GM18498 (cell line): ENCODE measurements at regions not wholly inside any gene's neighbourhood (a gene's known extent, or its start where the extent isn't known, plus 50 kb on each side); places are given as distances from the start of the nearest gene placed in this dataset.
A peak's percentile ranks its signal among the peaks of the same experiment; 100 is the strongest.

Experiments used
- ATAC-seq: cut with Tn5 transposase; IDR thresholded peaks from one replicate; pipeline ENCODE4 v1.9.1; 2021; ENCODE audit warnings: mild to moderate bottlenecking, moderate library complexity; ENCODE audit not compliant: unreplicated experiment

DNA sequence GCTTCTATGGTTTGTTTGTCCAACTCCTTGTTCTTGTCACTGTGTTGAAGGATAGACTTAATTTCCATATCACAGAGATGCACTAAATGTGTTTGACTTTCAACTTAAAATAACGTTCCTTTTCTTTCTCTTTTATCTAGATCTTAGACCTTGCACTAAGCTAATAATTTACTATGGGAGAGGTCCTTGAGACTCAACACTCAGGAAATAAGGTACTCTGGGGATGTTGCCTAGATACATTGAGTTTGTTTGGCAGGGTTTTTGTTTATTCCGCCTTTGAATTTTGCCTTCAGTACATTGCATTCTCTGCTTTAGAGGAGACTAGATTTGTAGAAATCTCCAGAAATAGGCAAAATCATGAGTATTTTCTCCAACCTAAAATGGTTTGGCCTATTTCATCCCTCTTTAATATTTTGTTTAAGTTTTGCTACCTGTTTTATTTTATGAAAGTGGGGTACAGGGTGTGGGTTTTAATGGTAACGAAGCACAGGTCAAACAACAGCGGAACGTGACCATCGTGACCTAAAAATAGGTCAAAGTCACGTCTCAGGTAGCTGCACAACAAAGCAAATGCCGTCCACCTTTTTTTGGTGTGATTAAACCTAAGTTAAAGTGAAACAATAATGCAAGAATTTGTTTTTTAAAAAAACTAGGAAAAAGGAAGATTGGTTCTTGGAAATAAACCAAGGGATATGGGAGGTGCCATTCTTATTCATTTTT lies 115.3 kb upstream of the CPSF6 start:
- ATAC-seq = no peak

DNA sequence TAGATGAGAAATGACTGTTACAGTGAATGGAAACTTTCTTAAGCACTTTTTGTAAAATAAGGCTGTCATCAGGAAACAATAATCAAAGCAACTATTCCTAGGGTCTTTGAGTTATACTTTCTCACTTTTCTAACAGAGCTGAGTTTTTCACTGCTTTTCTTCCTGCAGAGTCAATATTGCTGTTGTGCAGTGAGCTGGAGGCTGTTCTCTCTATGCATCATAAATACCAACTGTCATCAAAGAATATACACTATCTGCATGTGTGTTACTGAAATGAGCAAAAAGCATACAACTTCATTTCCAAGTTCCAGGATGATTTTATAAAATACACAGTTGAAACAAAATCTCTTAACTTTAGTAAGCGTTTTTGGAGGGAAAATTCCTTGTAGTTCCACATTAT lies 110.4 kb upstream of the CPSF6 start:
- ATAC-seq = no peak

DNA sequence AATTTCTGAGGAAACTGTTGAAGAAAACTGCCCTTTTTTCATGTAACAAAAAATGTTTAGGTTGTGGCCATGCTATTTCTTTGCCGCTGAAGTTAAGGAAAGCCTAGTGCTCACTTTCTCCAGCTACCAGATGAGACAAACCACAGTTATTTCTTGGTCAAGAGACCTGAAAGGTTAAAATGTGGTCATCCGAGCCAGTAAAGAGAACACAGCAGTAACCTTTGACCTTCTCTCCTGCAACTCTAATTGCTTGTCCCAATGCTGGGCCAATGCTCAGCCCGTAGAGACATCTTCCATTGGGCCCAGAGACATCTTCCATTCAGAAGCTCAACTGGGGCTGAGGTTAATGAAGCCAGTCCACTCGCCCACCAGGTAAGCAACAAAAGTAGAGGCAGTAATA lies 109.8 kb upstream of the CPSF6 start:
- no peak for ATAC-seq

- no peak for ATAC-seq
Observed at GRCh38 chr12:69130064-69130463, 109.3 kb upstream of the CPSF6 start.

DNA sequence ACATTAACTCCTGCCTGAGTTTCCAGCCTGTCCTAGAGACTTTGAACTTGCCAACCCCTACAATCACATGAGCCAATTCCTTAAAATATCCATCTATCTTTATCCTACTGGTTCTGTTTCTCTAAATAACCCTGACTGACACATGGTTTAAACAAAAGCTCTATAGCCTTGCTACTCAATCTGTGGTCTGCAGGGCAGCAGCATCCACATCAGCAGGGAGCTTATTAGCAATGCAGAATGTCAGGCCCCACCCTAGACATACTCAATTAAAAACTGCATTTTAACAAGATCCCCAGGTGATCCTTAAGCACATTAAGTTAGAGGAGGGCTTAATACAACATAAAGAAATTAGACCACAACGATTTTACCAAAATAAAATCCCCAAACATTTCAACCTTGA lies 108.3 kb upstream of the CPSF6 start:
- no peak for ATAC-seq

DNA sequence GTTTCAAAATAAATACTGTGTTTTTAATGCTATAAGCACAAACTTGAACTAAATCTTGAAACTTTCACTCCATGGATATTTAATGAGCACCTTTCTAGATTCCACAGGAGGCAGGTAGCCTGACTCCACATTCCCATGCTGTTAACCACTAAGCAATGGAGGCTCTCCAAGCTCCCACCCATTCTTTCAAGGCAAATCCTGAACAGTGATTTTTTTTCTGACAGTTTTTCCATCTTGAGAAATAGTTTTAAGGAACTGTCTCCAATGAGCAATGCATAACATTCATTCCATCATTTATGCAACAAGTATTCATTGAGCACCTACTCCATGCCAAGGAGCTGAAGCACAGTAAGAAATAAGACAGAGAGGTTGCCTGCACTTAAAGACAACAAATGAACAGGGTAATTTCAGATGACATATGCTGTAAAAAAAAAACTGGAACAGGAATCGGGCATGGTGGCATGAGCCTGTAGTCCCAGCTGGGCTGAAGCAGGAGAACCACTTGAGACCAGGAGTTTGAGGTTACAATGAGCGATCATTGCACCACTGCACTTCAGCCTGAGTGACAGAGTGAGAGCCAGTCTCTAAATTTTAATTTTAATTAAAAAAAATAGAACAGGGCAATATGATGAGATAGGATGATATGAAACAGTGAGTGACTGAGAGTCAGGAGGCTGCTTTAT lies 102.3 kb upstream of the CPSF6 start:
- ATAC-seq = no peak

DNA sequence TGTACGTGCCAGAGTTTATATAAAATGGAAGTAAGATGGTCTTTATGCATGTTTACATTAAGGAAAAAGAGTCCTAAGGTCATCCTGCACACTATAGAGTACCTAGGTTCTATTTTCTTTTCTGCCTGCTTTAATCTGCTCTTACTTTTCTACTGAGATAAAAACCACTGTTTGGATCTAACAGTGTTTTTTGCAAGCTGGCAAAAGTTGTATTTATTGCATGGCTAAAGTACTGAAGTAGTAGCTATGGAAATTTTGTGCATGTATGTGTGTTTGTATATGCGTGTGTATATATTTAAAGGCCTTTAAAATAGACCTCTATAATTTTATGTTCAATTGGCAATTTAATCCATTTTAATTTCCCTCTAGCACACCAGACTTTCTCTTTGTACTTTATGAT lies 98.3 kb upstream of the CPSF6 start:
- no peak for ATAC-seq

DNA sequence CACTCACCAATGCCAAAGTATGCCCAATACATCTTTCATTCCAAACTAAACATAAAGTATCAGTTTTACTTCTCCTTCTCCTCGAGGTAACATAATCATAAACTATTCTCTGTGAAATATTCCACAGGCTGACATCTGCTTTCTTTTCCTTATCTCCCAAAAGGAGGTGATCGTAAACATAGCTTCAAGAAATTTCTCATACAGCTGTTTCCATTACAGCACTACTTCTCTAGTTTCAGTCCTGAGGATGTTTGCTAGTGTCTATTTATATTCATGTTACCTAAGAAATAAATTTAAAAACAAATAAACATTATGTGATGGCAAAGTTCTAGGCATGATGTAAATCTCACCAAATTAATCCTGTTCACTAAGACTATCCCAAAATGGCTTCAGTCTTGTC lies 90.1 kb upstream of the CPSF6 start:
- no peak for ATAC-seq

GRCh38 chr12:69150083-69150795 lies 89.1 kb upstream of the CPSF6 start:
- no peak for ATAC-seq

- no peak for ATAC-seq
Observed at GRCh38 chr12:69150796-69151127, 88.6 kb upstream of the CPSF6 start.

DNA sequence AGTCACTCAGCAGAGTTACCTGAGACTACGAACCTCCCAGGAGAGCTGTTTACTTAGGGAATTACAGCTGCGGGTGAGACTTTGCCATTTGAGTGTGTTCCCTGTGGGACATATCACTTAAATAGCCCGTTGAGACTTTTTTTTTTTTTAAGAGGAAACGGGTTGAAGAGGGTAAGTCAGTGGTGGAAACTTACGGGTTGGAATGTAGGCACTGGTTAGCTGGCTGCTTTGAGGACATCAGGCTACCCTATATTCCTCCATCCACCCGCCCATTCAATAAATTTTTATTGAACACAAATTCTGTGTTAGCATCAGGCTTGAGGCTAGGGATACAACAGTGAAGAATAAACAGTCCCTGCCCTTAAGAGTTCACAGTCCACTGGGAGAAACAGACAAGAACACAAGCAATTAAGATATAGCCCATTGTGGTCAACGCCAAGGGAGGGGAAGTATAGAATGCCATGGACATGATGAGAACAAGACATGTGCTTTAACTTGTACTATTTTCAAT lies 88.1 kb upstream of the CPSF6 start:
- no peak for ATAC-seq

DNA sequence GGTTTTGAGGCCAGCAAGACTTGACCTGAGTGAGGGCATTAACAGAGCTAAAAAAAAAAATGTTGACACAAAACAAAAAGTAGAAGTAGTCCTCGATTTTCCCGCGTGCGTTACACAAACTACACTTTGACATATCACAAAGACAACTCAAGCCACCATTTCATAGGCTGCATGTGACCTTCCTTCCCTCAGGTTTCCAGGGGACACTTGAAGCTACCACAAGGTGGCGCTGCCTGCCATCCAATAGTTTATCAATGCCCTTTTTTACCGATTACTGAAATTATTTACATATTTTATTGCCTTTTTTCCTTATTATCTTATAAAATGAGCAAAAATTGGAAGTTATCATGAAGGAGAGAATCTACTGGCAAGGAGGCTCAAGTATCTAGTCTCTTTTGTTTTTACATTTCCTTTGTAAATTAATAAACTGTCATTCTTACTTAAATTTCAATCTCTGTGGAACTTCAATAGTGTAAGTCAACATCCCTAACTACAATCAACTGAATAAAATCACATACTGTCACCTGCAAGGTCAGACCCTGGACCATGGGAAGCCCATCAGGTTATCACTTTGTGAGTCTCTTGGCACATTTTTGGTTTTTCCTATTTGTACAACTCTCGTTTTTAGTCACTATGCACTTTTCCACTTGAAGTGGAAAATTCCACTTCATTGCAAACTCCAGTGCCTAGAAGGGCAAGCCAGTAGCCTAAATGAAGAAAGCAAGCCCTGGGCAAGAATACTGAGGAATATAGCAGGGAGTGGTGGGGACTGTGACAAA lies 84.6 kb upstream of the CPSF6 start:
- peak; percentile 46 for ATAC-seq

DNA sequence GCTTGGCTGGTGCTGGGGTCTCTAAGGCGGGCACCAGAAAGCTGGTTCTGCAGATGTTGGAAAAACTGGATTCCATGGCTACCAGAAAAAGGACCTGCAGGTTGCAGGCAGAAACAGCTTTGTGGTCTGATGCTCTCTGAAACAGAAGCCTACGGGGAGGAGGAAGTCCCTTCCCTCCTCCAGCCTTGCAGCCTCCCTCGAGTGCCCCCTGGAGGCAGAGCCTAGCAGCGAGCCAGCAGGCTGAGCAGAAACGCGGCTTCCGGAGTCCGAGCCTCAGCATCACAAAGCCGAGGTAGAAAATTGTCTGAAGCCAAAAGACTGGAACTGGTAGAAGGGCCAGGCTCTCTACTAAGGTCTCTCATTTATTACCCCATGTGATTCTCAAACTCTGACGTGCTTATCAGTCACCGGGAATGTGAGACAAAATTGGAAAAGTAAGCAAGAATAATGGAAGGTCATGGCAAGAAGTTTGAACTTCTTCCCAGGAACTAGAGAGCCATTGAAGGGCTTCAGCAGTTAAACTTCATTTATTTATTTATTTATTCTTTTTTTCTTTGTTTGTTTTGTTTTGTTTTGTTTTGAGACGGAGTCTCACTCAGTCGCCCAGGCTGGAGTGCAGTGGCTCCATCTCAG lies 82.2 kb upstream of the CPSF6 start:
- peak; percentile 98 for ATAC-seq

DNA sequence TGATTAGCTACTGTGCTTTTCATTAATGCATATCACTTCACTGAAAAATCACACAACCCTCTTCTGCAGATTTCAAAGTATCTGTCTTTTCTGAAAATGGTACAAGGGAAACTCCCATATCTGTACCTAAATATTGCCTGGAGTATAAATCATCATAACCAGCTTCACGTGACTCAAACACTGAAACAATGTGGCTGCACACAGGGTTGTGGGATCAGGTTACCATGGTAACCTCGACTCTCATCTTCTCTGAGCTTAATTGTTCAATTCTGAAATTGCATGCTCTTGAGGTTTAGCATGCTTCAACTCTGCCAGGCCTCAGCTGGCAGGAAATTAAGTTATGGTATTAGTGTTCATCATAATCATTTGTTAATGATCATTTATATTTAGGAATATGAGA lies 77.5 kb upstream of the CPSF6 start:
- peak; percentile 61 for ATAC-seq

- no peak for ATAC-seq
Observed at GRCh38 chr12:69163681-69164362, 75.5 kb upstream of the CPSF6 start.

GRCh38 chr12:69167648-69168165 lies 71.7 kb upstream of the CPSF6 start:
- ATAC-seq = no peak

GRCh38 chr12:69168363-69168762 lies 71.0 kb upstream of the CPSF6 start:
- ATAC-seq = no peak

DNA sequence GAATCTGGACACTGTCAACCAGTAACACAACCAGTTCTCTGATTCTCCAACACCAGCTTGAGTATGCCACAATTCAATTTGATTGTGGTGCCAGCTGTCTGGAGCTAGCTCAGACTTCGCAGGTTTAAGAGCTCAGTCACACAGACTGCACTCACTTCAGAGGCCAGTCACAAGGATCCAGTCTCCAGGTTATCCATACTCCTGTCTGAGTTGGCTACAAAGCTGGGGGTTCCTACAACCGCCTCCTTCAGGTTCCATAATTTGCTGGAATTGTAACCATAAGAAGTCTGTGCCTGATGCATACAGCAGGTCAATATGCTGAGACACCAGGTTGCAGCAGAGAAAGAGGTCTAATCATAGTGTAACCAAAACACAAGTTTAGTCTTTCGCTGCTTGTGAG lies 70.5 kb upstream of the CPSF6 start:
- no peak for ATAC-seq

- ATAC-seq = no peak
Observed at GRCh38 chr12:69170293-69170692, 69.1 kb upstream of the CPSF6 start.

DNA sequence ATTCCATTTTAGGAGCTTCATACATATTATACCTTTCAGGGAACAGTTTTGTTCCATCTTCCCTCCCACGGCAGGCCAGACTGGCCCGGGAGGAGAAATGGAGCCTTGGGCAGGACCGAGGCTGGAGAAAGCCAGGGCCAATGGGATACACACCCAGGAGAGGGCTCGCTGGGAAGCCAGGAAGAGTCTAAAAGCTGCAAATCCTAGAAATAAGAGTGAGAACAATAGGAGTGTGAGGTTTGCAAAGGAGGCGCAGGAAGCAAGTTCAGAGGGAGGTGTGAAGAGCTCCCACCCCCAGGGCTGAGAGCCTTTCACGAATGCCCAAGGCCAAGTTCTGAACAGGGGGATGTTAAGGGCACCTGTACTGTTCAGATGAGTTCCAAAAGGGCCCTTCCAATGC lies 67.5 kb upstream of the CPSF6 start:
- ATAC-seq = no peak
